Neuronal stem cell (in vitro differentiated cells): ENCODE measurements at regions not wholly inside any gene's neighbourhood (a gene's known extent, or its start where the extent isn't known, plus 50 kb on each side); places are given as distances from the start of the nearest gene placed in this dataset.

Experiments
- DNase-seq: peaks from one replicate; pipeline ENCODE4 v3.0.0-alpha.2; 2013; ENCODE audit warnings: low spot score
- H2AFZ ChIP-seq: one replicate; pipeline ENCODE4 v1.6.1; 2013; ENCODE audit warnings: mild to moderate bottlenecking, low read length, inconsistent platforms
- H2AK5ac ChIP-seq: 2 replicates; pipeline ENCODE4 v1.6.1; 2013; ENCODE audit warnings: low read depth, mild to moderate bottlenecking, inconsistent platforms, low read length, moderate library complexity, mixed read lengths
- H2BK120ac ChIP-seq: 2 replicates; pipeline ENCODE4 v1.6.1; 2013; ENCODE audit warnings: low read depth, mild to moderate bottlenecking, inconsistent platforms, low read length, moderate library complexity, mixed read lengths
- H2BK12ac ChIP-seq: one replicate; pipeline ENCODE4 v1.6.1; 2013; ENCODE audit warnings: low read length, inconsistent platforms
- H2BK15ac ChIP-seq: 2 replicates; pipeline ENCODE4 v1.6.1; 2013; ENCODE audit warnings: mild to moderate bottlenecking, low read length, inconsistent platforms, mixed read lengths
- H2BK5ac ChIP-seq: one replicate; pipeline ENCODE4 v1.6.1; 2013; ENCODE audit warnings: inconsistent platforms, mild to moderate bottlenecking, low read length, moderate library complexity
- H3K14ac ChIP-seq: one replicate; pipeline ENCODE4 v1.6.1; 2013; ENCODE audit warnings: low read length, inconsistent platforms
- H3K18ac ChIP-seq: 2 replicates; pipeline ENCODE4 v1.6.1; 2013; ENCODE audit warnings: low read length, inconsistent platforms
- H3K23ac ChIP-seq: 2 replicates; pipeline ENCODE4 v1.6.1; 2013; ENCODE audit warnings: low read depth, mild to moderate bottlenecking, mixed read lengths, low read length, inconsistent platforms; ENCODE audit not compliant: poor library complexity
- H3K27ac ChIP-seq: replicated peaks from 3 replicates; pipeline ENCODE4 v1.5.1; 2013; ENCODE audit warnings: low read length, inconsistent platforms
- H3K27me3 ChIP-seq, 3 experiments: 2 replicates each; pipeline ENCODE4 v1.6.1; 2013; ENCODE audit warnings: low read length in 3 of 3, mild to moderate bottlenecking in 2 of 3, inconsistent platforms in 1 of 3, low read depth in 1 of 3, mixed read lengths in 1 of 3, moderate library complexity in 1 of 3; ENCODE audit not compliant: control insufficient read depth in 3 of 3, insufficient read depth in 3 of 3
- H3K36me3 ChIP-seq, 2 donors: replicated peaks in 1 of 2; 2 replicates each; pipeline ENCODE4 v1.6.1; 2013; ENCODE audit warnings: low read length in 2 of 2; ENCODE audit not compliant: control insufficient read depth in 2 of 2, insufficient read depth in 2 of 2
- H3K4ac ChIP-seq: 2 replicates; pipeline ENCODE4 v1.6.1; 2013; ENCODE audit warnings: inconsistent platforms, mild to moderate bottlenecking, low read length, moderate library complexity
- H3K4me1 ChIP-seq, 2 donors: 1 replicate in 1 of 2; 2 replicates in 1 of 2; pipeline ENCODE4 v1.6.1; 2013; ENCODE audit warnings: low read length in 2 of 2, low read depth in 1 of 2; ENCODE audit not compliant: control insufficient read depth in 2 of 2, insufficient read depth in 1 of 2
- H3K4me2 ChIP-seq: one replicate; pipeline ENCODE4 v1.6.1; 2013; ENCODE audit warnings: mild to moderate bottlenecking, low read length, inconsistent platforms; ENCODE audit not compliant: insufficient read depth, poor library complexity, severe bottlenecking
- H3K4me3 ChIP-seq, 2 donors: 2 replicates each; pipeline ENCODE4 v1.5.1; 2013; ENCODE audit warnings: low read length in 2 of 2, mild to moderate bottlenecking in 2 of 2, inconsistent platforms in 1 of 2, moderate library complexity in 1 of 2
- H3K79me1 ChIP-seq: one replicate; pipeline ENCODE4 v1.6.1; 2013; ENCODE audit warnings: low read depth, mild to moderate bottlenecking, inconsistent platforms, low read length, moderate library complexity
- H3K9ac ChIP-seq: one replicate; pipeline ENCODE4 v1.6.1; 2013; ENCODE audit warnings: mild to moderate bottlenecking, low read depth, low read length, inconsistent platforms; ENCODE audit not compliant: poor library complexity
- H3K9me3 ChIP-seq, 2 donors: replicated peaks in 1 of 2; 2 replicates each; pipeline versions ENCODE3 to v1.6.1; 2013; ENCODE audit warnings: low read length in 2 of 2, mild to moderate bottlenecking in 2 of 2, inconsistent platforms in 1 of 2, low read depth in 1 of 2, mixed read lengths in 1 of 2, moderate library complexity in 1 of 2; ENCODE audit not compliant: control insufficient read depth in 2 of 2, insufficient read depth in 1 of 2
- H4K8ac ChIP-seq: one replicate; pipeline ENCODE4 v1.6.1; 2013; ENCODE audit warnings: low read depth, mild to moderate bottlenecking, inconsistent platforms, low read length, moderate library complexity
- H4K91ac ChIP-seq: one replicate; pipeline ENCODE4 v1.6.1; 2013; ENCODE audit warnings: low read length, low read depth, mild to moderate bottlenecking, inconsistent platforms; ENCODE audit not compliant: poor library complexity
- WGBS, 2 donors: extraction: QIAGEN DNeasy Blood & Tissue Kit; methylation state at CpG; one replicate each; pipeline ENCODE4 v1.1.7; 2013; ENCODE audit warnings: missing lambda C conversion rate in 2 of 2, mixed read lengths in 1 of 2; ENCODE audit not compliant: insufficient read length in 2 of 2, insufficient replicate concordance in 1 of 2; ENCODE audit errors: extremely low coverage in 2 of 2; 5-methylcytosine and 5-hydroxymethylcytosine counted together

DNA sequence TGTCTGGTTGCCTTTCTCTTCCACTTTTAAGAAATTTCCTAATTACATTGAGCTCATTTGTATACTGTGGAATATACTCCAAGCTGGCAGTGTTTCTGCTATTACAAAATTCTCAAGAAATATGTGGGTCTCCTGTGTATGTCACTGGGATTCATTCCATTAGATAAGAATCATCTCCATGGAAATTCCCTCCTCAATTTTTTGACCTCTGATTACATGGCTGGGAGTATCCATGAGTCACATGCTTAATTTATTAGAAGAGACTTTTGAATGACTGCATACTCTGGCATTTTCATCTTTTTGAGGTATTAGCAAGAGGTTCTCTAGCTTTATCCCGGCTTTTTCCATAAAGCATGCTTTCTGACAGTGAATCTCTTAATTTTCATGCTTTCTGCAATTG lies 665.5 kb upstream of the CNTNAP5 start:
- H2BK12ac ChIP-seq: no peak overlapping the region
- H2AFZ ChIP-seq: no peak overlapping the region
- H3K4me3 ChIP-seq: no peak overlapping the region
- H3K9ac ChIP-seq: no peak overlapping the region
- no peak overlapping the region for H3K27ac ChIP-seq
- no peak overlapping the region for H2BK15ac ChIP-seq
- no peak overlapping the region for H3K4me2 ChIP-seq
- H3K79me1 ChIP-seq: no peaks in the 10 kb centered on the region
- no peaks in the 10 kb centered on the region for H3K36me3 ChIP-seq
- no peak overlapping the region for H2BK5ac ChIP-seq
- no peak overlapping the region for H2BK120ac ChIP-seq
- H4K8ac ChIP-seq: no peak overlapping the region
- peaks cover 0 to 2% of the 10 kb centered on the region in 2 donors for H3K4me1 ChIP-seq
- H2AK5ac ChIP-seq: no peak overlapping the region
- no peak overlapping the region for H3K18ac ChIP-seq
- no peak overlapping the region for H3K14ac ChIP-seq
- H4K91ac ChIP-seq: no peak overlapping the region
- H3K4ac ChIP-seq: no peak overlapping the region
- no peak overlapping the region for H3K23ac ChIP-seq
- H3K9me3 ChIP-seq: no peaks in the 10 kb centered on the region
- WGBS, 2 donors: no CpG with 5 or more reads among the region's 1 CpG
- no peak for DNase-seq
- no peaks in the 10 kb centered on the region for H3K27me3 ChIP-seq

DNA sequence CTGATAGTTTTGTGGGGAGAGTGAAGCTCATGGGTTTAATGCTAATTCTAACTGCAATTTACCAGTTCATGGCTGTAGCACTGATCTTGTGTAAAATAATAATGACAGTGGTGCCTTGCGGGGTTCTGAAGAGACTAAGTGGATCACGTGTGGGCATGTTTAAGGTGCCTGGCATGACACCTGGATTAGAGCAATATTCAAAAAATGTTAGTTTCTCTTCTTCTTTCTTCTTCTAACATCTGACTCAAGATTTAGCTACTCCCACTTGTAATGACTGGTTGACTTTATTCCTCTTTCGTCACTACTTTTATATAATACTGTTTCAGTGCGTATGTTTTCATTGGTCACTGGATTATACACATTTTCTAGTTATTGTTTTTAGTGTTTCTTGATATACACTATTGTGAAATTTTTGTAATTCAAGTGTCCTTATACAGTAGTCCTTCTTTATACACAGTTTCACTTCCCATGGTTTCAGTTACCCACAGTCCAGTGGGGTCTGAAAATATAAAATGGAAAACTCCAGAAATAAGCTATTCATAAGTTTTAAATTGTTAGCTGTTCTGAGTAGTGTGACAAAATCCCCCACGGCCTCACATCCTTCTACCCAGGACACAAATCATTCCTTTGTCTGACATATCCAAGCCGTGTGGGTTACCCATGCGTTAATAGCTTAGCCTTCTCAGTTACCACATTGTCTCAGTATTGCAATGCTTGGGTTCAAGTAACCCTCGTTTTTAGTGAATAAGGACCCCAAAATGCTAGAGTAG lies 662.2 kb upstream of the CNTNAP5 start:
- Histone ChIP-seq H3K9me3 (no peaks in the 10 kb centered on the region), H3K79me1 (no peaks in the 10 kb centered on the region), H3K23ac (no peak overlapping the region), H2BK12ac (no peak overlapping the region), H3K4me3 (no peak overlapping the region), H3K18ac (no peak overlapping the region), H4K91ac (no peak overlapping the region), H3K14ac (no peak overlapping the region), H2BK15ac (no peak overlapping the region), H3K4me2 (no peak overlapping the region), H2BK120ac (no peak overlapping the region), H3K9ac (no peak overlapping the region), H3K27ac (no peak overlapping the region), H2AFZ (no peak overlapping the region), H3K36me3 (no peaks in the 10 kb centered on the region), H2BK5ac (no peak overlapping the region), H4K8ac (no peak overlapping the region), H3K27me3 (no peaks in the 10 kb centered on the region), H3K4ac (no peak overlapping the region), H2AK5ac (no peak overlapping the region), H3K4me1 (peaks cover 0 to 2% of the 10 kb centered on the region in 2 donors)
- no peak for DNase-seq
- WGBS, 2 donors: no CpG with 5 or more reads among the region's 8 CpGs

DNA sequence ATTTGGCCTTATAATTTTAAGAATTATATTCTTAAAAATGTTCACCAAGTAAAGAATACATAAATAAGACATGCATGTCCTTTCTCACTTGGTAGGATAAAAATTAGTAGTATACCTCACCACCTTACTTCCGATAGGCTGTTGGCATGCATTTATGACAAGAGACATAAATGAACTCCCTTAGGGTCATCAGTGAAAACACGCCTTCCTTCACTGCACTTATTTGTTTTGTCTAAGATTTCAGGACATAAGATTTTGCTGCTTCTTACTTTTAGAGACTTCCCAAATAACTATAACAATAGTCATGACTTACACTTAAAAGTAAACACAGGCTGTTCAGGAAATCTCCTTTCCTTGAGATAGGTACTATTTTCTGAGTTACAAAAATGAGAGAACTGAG lies 661.3 kb upstream of the CNTNAP5 start:
- no peak overlapping the region for H3K18ac ChIP-seq

DNA sequence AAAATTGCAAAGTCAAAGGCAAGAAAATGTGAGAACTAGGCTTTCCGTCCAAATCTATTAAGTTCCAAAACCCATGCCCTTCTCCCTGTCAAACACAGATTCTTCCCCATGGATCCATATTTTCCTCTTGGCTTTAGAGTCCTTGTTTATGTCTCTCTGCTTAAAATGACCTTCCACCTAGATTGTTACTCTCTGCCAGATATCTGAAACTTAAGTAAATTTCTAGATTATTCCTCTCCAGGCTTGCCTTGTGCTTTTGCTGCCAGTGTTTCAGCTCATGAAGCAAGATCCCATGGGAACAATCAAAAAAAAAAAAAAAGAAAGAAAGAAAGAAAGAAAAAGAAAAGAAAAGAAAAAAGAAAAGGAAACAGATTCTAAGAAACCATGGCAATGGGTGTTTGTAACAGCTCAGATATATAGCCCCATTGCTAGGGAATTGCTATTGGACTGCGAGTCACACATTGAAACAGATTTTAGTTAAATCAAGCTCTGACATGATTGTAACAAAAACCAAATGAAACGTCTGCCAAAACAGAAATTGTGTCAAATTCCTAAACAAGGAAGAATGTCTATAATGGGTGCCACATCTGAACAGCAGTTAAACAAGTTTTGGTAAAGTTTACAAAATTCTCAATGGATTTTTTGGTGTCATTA lies 660.7 kb upstream of the CNTNAP5 start:
- H3K36me3 ChIP-seq: no peaks in the 10 kb centered on the region
- no peaks in the 10 kb centered on the region for H3K27me3 ChIP-seq
- H3K4me1 ChIP-seq: peaks cover 0 to 2% of the 10 kb centered on the region in 2 donors
- no peak overlapping the region for H3K4me2 ChIP-seq
- no peak overlapping the region for H3K14ac ChIP-seq
- H4K8ac ChIP-seq: no peak overlapping the region
- H3K23ac ChIP-seq: no peak overlapping the region
- H3K27ac ChIP-seq: no peak overlapping the region
- H3K4ac ChIP-seq: no peak overlapping the region
- no peak overlapping the region for H4K91ac ChIP-seq
- no peak overlapping the region for H3K9ac ChIP-seq
- no peak overlapping the region for H2AFZ ChIP-seq
- H3K9me3 ChIP-seq: no peaks in the 10 kb centered on the region
- no peak overlapping the region for H2BK120ac ChIP-seq
- no peak overlapping the region for H2BK12ac ChIP-seq
- no peaks in the 10 kb centered on the region for H3K79me1 ChIP-seq
- no peak overlapping the region for H3K18ac ChIP-seq
- no peak overlapping the region for H2AK5ac ChIP-seq
- WGBS, 2 donors: no CpG with 5 or more reads among the region's 3 CpGs
- no peak overlapping the region for H3K4me3 ChIP-seq
- H2BK15ac ChIP-seq: no peak overlapping the region
- no peak overlapping the region for H2BK5ac ChIP-seq
- DNase-seq: no peak

More for the DNA sequence above, 661.3 kb upstream of the CNTNAP5 start:
- H3K4me2 ChIP-seq: no peak overlapping the region
- H3K36me3 ChIP-seq: no peaks in the 10 kb centered on the region
- no peak overlapping the region for H2BK5ac ChIP-seq
- H3K4ac ChIP-seq: no peak overlapping the region
- DNase-seq: no peak
- H3K27me3 ChIP-seq: no peaks in the 10 kb centered on the region
- H3K9ac ChIP-seq: no peak overlapping the region
- no peak overlapping the region for H2BK15ac ChIP-seq
- H3K4me1 ChIP-seq: peaks cover 0 to 2% of the 10 kb centered on the region in 2 donors
- no peak overlapping the region for H2BK12ac ChIP-seq
- no peak overlapping the region for H4K91ac ChIP-seq
- no peaks in the 10 kb centered on the region for H3K9me3 ChIP-seq
- WGBS, 2 donors: no CpG with 5 or more reads among the region's 2 CpGs
- no peak overlapping the region for H3K14ac ChIP-seq
- no peak overlapping the region for H2BK120ac ChIP-seq
- no peak overlapping the region for H2AK5ac ChIP-seq
- H2AFZ ChIP-seq: no peak overlapping the region
- H3K27ac ChIP-seq: no peak overlapping the region
- no peaks in the 10 kb centered on the region for H3K79me1 ChIP-seq
- H3K4me3 ChIP-seq: no peak overlapping the region
- no peak overlapping the region for H4K8ac ChIP-seq
- no peak overlapping the region for H3K23ac ChIP-seq
